GM19452 (cell line): ENCODE measurements at regions not wholly inside any gene's neighbourhood (a gene's known extent, or its start where the extent isn't known, plus 50 kb on each side); places are given as distances from the start of the nearest gene placed in this dataset.

Experiments used
- ATAC-seq: cut with Tn5 transposase; IDR thresholded peaks from one replicate; pipeline ENCODE4 v1.9.1; 2021; ENCODE audit not compliant: unreplicated experiment

GRCh38 chr21:38735626-38736206 is 70.0 kb upstream of the ETS2 start:
- no peak for ATAC-seq

- no peak for ATAC-seq
These were observed 65.6 kb upstream of the ETS2 start for GRCh38 chr21:38740090-38740489.

GRCh38 chr21:38741092-38741949 is 64.4 kb upstream of the ETS2 start:
- ATAC-seq, result no peak

- no peak for ATAC-seq
These were observed 63.8 kb upstream of the ETS2 start for GRCh38 chr21:38741950-38742256.

- no peak for ATAC-seq
These were observed 63.0 kb upstream of the ETS2 start for GRCh38 chr21:38742580-38743260.

- ATAC-seq, result no peak
These were observed 61.8 kb upstream of the ETS2 start for GRCh38 chr21:38743772-38744529.

GRCh38 chr21:38744861-38745260 is 60.9 kb upstream of the ETS2 start:
- no peak for ATAC-seq

GRCh38 chr21:38747810-38748209 is 57.9 kb upstream of the ETS2 start:
- no peak for ATAC-seq

- no peak for ATAC-seq
These were observed 54.2 kb upstream of the ETS2 start for GRCh38 chr21:38751379-38752050.

- ATAC-seq, result no peak
These were observed 53.7 kb upstream of the ETS2 start for GRCh38 chr21:38752051-38752505.

- ATAC-seq, result no peak
These were observed 52.6 kb upstream of the ETS2 start for GRCh38 chr21:38753114-38753513.

GRCh38 chr21:38753557-38753971 is 52.2 kb upstream of the ETS2 start:
- no peak for ATAC-seq
